ENCODE measurements at regions not wholly inside any gene's neighbourhood (a gene's known extent, or its start where the extent isn't known, plus 50 kb on each side); places are given as distances from the start of the nearest gene placed in this dataset.

DNA sequence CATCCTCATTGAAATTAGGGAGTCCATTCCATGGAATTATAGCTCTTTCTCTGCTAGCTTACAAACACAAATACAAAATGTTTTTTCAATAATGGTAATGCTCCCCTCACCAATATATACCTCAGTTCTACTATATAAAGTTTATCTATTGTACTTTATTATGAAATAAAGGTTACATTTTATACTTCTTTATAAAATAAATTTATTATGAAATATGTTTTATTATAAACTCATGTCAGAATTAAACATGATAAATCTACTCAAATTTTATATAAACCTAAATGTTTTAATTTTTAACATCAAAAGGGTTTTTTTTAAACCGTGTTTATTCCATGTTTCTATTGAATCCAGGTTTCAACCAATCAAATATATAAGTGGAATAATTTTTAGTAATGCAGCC is 646.1 kb upstream of the PCDH20 start:
- no peak for DNase-seq

- no peak for DNase-seq
Measured at GRCh38 chr13:62060570-62060969, 644.9 kb upstream of the PCDH20 start.

- DNase-seq: no peak
Measured at GRCh38 chr13:62057286-62057685, 641.6 kb upstream of the PCDH20 start.

DNA sequence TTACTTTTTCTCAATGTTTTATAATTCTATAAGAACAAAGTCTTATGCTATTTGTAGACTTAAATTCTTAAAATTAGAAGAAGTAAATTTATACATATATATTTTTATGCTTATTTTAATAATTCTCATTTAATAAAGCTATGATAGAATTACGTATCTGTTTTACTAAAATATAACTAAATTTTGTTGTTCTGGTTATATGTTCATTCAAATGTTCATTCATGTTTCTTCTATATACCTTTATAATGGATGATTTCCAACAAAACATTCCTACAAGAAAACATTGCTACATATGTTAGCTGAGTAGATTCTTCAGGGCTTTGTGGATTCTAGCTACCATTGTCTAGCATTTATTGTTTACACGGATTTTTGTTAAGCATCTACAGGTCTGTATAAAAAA is 634.3 kb upstream of the PCDH20 start:
- DNase-seq: no peak

DNA sequence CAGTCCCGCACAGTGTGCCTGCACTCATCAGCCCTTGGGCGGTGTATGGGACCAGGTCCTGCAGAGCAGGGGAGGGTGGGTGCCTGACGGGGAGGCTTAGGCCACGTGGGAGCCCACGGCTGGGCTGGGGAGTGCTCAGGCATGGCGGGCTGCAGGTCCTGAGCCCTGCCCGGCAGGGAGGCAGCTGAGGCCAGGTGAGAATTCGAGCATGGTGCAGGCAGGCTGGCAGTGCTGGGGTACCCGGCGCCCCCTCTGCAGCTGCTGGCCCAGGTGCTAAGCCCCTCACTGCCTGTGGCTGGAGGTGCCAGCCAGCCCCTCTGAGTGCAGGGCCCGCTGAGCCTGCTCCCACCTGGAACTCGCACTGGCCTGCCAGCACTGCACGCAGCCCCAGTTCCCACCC is 630.9 kb upstream of the PCDH20 start:
- no peak for DNase-seq

DNA sequence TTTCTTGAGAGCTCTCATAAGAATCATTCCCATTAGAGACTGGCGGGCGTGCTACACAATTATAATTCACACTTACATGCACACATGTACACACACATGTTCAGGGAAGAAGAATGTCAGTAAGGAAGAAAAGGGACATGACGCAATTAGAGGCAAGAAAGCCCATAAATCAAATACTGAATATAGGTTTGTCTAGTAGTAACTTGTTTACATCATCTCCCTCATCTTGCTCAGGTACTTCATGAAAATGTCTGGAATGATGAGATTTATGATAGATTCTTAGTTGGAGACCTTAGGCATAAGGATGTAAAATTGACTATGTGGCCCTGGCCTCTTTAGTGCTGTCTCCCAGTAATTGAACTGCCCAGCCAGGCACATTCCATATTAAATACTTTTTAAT is 628.0 kb upstream of the PCDH20 start:
- DNase-seq: no peak

DNA sequence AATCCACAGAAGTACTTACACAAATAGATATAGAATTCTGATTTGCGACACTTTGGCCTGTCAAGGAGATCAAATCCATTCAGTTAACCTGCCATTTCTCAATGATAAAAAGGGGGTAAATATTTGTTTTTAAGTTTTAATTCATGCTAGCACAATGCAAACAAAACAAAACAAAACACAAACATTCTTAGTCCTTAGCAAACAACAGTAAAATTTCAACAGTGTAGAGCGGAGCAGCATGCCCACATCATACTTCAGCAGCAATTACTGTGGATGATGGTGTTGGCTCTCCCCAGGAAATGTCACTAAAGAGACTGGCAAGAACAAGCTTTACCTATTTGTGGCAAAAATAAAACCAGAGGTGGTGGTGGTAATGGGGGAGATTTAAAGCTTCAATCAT is 625.2 kb upstream of the PCDH20 start:
- no peak for DNase-seq

DNA sequence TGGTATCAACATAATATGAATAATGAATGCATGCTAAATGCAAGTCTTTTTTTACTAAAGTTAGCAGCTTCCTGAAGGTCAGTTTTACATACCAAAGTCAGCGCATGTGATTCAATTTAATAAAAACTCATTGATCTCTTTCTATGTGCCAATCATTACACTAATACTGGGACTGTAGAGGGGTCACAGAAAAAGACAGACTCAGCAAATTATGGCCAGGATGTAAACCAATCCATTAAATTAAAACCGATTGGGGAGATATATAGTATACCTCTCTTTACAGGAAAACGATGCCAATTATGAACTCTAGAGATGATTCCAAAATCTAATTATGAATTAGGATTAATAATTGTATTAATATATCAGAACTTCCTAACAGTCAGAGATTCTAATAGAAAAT is 624.4 kb upstream of the PCDH20 start:
- no peak for DNase-seq

DNA sequence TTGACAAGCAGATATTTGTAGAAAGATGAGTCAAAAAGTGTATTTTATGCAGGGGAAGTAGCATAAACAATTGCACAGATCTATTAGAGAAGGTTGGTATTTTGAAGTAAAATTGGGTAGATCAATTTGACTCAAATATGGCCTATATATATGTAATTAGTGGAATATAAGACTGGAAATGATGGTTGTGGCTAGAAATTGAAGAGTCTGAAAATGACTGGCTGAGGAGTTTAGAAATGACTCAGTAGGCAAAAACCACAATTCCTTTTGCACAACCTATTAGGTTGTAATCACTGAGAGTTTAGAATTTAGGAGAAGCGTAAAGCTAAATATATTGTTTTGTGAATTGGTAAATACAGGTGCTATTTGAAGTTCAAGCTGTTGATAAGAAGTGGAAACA is 622.6 kb upstream of the PCDH20 start:
- no peak for DNase-seq

DNA sequence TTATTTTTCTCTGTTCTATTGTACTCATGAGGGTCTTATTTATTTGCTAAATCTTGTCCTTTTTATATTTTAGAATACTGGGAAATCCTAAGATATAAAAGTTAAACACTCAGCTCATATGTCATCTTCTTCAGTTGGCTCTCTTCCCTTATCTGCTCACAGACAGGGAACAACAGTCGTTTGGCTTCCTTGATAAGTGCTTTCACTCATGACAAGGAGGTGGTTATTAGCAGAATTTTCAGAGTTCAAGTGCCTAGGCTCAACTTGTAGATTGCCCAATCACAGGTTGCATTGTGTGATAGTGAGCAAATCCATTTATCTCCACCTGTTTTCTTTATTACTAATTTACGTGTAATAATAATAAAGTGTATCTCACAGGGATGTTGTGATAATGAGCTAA is 620.3 kb upstream of the PCDH20 start:
- peak; percentile 77 for DNase-seq

- no peak for DNase-seq
Measured at GRCh38 chr13:62033934-62034333, 618.3 kb upstream of the PCDH20 start.

GRCh38 chr13:62022369-62022768 is 606.7 kb upstream of the PCDH20 start:
- no peak for DNase-seq

- no peak for DNase-seq
Measured at GRCh38 chr13:62019858-62020257, 604.2 kb upstream of the PCDH20 start.

DNA sequence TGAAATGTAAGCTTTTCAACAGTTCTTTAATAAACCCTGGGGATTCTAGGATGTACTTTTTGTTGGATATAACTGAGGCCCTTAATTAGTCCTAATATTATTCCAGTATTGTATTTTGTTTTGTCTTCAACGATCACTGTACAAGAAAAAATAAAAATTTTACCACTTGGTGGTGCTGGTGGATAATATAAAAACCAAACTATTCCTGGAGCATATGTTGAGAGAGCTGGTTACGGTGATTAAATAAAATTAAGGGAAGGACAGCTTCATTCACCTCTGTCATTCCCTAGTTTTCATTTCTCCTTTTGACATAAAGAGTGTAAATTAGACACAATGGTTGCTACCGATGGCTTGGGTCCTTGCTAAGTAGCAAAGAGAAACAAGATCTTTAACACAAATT is 598.6 kb upstream of the PCDH20 start:
- DNase-seq: peak; percentile 49

DNA sequence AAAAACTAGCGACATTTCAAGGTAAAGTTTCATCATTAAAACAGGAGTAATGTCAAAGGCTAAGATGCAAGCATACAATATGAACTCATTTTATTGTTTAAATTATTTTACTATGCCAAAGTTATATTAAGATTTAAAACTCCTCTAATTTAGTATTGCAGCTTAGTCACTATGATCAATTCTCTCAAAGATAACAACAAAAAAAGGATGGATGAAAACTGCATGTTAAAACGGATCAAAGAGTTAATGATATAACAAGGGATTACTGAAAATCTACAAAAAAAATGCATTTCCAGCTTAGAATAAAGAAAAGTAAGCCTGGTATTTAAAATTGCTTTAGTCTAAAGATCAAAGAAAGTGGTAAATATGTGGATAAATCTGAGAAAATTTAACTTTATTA is 587.8 kb upstream of the PCDH20 start:
- no peak for DNase-seq

DNA sequence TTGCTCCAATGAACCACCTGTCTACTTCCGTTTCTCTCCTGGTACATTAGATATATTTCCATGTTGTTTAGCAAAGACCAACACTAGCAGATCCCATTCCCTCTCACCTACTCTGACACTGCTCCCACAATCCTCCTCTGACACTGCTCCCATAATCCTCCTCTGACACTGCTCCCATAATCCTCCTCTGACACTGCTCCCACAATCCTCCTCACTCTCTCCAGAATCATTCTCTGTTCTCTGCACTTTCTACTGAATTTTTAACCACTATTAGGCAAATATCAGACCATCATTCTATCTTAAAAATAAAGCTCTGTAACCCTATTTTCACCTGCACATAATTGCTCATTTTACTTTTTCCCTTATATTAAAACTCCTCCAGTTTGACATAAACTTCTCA is 578.5 kb upstream of the PCDH20 start:
- no peak for DNase-seq

GRCh38 chr13:61989978-61990377 is 574.3 kb upstream of the PCDH20 start:
- no peak for DNase-seq

DNA sequence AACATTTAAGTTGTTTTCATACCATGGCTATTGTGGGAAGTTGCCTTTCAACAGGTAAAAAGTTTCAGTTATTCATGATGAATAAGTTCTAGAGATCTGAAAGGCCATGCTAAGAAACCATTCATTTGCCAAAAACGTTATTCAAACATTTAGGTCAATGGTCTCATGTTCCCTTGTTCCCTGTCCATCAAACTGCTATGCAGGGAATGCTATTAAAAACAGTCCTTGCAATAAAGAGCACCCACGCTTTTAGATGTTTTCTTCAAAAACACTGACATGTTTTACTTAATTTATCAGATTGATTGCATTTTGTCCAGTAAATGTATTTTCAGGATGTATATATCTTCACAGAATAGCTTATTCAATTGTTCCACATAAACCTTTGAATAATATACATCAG is 573.2 kb upstream of the PCDH20 start:
- no peak for DNase-seq

- DNase-seq: no peak
Measured at GRCh38 chr13:61975001-61975400, 559.4 kb upstream of the PCDH20 start.

- DNase-seq: no peak
Measured at GRCh38 chr13:61965756-61966155, 550.1 kb upstream of the PCDH20 start.

- DNase-seq: no peak
Measured at GRCh38 chr13:61960981-61961380, 545.3 kb upstream of the PCDH20 start.

GRCh38 chr13:61954092-61954491 is 538.4 kb upstream of the PCDH20 start:
- DNase-seq: no peak

DNA sequence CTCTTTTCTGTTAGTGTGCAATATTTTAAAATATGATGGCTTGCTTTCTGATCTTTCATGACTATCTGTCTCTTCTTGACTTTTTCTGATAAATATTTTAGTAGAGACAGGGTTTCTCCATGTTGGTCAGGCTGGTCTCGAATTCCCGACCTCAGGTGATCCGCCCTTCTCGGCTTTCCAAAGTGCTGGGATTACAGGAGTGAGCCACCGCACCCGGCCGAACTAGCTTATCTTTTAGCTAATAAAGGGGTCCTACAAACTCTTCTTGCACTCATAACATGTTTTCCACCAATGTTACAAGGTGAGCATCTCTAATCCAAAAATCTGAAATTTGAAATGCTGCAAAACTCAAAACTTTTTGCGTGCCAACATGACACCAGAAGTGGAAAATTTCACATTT is 535.2 kb upstream of the PCDH20 start:
- no peak for DNase-seq

DNA sequence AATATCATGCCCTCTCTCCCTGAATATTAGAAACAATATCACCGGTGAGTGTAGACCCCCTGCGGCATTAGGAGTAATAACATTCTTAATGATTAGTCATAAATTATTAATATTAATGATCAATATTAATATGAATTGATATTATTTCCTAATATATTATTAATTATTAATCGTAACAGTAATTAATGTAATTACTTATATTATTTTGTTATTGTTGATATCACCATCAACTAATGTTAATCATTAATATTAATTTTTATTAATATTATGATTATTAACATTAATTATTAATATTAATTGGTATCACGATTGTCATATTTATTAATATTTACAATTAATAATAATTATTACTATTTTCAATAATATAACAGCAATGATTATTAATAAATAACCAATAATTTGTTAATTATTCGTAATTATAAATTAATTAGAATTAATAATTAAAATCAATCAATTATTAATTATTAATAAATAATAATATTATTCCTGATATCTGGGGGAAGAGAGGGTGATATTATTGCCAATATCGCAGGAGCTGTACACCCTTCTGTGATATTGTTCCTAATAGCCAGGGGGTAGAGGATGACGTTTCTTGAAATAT is 528.8 kb upstream of the PCDH20 start:
- DNase-seq: no peak

GRCh38 chr13:61935710-61936109 is 520.1 kb upstream of the PCDH20 start:
- no peak for DNase-seq

DNA sequence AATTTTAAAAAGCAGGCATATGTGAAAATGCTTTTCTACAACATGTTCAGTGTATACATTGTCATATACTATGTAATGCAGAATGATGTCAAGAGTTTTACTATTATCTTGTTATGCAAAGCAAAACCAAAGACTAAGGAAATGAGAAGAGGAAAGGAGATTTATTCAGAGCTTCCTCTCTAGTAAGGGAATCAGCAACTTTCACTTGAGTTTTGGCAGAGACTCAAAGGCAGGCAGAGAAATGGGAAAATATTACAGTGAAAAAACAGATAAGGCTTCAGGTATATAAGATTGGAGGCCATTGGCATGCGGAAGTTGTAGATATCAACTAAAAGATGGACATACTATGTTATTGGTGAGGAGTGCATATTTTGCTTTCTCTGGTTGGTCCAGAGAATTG is 512.0 kb upstream of the PCDH20 start:
- DNase-seq: no peak

Measured in NCI-H1436 (cell line).